ENCODE measurements at regions not wholly inside any gene's neighbourhood (a gene's known extent, or its start where the extent isn't known, plus 50 kb on each side); places are given as distances from the start of the nearest gene placed in this dataset.

GRCh38 chr6:150712505-150713252 lies 113.0 kb downstream of the PLEKHG1 start:
- no peak for DNase-seq (ENCODE audit: low spot score)

GRCh38 chr6:150713487-150713886 lies 113.8 kb downstream of the PLEKHG1 start:
- no peak for DNase-seq (ENCODE audit: low spot score)

GRCh38 chr6:150713931-150714330 lies 114.2 kb downstream of the PLEKHG1 start:
- no peak for DNase-seq (ENCODE audit: low spot score)

- no peak for DNase-seq (ENCODE audit: low spot score)
These were observed 115.4 kb downstream of the PLEKHG1 start for GRCh38 chr6:150715133-150715532.

DNA sequence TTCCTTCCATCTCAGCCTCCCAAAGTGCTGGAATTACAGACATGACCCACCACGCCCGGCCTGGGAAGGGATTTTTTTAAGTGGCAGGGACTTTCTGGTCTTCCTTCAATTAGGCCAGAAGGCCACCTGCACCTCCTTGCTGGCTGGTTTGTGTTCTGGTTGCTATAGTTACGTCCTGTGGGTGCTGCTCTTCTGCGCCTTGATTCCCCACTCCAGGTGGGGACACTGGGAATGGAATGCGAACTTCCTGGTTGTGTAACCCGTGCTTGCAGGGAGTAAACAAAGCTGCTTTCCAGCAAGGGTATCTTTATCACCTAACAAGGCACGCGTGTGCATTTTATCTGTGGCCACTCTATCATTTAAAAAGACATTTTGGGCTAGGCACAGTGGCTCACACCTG lies 117.7 kb downstream of the PLEKHG1 start:
- no peak for DNase-seq (ENCODE audit: low spot score)

- DNase-seq (ENCODE audit: low spot score) = no peak
These were observed 119.5 kb downstream of the PLEKHG1 start for GRCh38 chr6:150719099-150719766.

DNA sequence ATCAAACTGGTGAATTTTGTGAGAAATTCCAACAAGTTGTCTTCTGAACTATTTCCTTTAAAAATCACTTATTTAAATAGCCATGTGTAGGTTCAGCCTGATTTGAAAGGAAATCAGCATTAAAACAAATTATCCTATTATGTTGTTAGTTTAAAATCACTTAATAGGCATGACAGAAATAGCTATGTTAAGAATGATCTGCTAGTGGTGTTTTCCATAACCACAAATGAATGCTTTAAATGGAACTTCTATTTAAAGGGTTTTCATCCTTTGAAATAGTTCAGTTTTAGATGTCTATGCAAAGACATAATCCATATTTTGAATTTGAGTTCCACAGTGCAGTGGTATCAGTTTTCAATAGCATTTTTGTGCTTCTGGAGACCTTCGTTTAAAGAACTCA lies 120.1 kb downstream of the PLEKHG1 start:
- no peak for DNase-seq (ENCODE audit: low spot score)

DNA sequence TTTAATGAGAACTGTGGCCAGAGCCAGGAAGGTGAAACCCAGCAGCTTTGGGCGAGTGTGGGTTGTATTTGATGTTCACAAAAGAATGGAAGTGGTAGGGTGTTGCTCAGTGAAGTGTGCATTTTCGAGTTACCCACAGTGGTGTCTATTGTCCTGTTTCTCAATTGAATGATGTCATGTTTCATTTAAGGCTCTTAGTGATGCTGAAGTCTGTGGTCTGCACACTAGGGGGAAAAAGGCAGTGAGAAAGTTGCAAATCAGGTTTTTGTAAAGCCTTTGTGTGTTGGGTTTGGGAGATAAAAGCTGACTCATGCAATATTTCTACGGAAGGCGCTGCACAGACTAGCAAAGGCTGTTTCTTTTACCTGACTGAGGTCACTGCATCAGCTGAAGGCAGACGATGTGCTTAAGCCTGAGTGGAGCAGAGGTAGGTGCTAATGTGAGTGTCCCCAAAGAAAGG lies 121.1 kb downstream of the PLEKHG1 start:
- DNase-seq (ENCODE audit: low spot score) = no peak

- no peak for DNase-seq (ENCODE audit: low spot score)
These were observed 122.0 kb downstream of the PLEKHG1 start for GRCh38 chr6:150721418-150722266.

GRCh38 chr6:150722614-150723344 lies 123.1 kb downstream of the PLEKHG1 start:
- DNase-seq (ENCODE audit: low spot score) = no peak

DNA sequence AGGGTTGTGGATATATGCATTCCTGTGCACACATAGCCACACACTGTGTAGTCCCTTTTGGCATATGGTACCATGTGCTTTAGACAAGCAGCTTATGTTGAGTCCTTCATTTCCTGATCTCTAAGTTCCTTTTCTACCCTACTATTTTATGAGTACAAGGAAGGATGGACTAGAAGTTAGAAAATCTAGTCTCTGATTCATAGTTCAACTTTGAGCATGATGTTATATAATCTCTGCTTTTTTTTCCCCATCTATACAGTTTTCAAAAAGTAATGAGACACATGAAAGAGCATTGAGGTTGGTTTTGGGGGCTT lies 123.6 kb downstream of the PLEKHG1 start:
- DNase-seq (ENCODE audit: low spot score) = no peak

GRCh38 chr6:150723857-150724256 lies 124.2 kb downstream of the PLEKHG1 start:
- no peak for DNase-seq (ENCODE audit: low spot score)

DNA sequence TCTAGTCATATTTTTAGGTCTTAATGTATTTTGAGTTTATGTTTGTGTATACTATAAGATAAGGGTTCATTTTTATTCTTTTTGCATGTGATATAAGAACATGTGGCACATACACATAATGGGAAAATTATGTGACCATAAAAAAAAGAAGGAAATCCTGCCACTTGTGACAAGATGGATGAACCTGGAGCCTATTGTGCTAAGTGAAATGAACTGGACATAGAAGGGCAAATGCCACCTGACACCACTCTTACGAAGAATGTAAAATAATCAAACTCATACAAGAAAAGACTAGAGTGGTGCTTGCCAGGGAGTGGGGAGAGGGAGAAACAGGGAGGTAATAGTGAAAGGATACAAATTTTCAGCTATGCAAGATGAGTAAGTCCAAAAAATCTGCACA lies 126.1 kb downstream of the PLEKHG1 start:
- DNase-seq (ENCODE audit: low spot score) = no peak

- no peak for DNase-seq (ENCODE audit: low spot score)
These were observed 129.6 kb downstream of the PLEKHG1 start for GRCh38 chr6:150729188-150729748.

DNA sequence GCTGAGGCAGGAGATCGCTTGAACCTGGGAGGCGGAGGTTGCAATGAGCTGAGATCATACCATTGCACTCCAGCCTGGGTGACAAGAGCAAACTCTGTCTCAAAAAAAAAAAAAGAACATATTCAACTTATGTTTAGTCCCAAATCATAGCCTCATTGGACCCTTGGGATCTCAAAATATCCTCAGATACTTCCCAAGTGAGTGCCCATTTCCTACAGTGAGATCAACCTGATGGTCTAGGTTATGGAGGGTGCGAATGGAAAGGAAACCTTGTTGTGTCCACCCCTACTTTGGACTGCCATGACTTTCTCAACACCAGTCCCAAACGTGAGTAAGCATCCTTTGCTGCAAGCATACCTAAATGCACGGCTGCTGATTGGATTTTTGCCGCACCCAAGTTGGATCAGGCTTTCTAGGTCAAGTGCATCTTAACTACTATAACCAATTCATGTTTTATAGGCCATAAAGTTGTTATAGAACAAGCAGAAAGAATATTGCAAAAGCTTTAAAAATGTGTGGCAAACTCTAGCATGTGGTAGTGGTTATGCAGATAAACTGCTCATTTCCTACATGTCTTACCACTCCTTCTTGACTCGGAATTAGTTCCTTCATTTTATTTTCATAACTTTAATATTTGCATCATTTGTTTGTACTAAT lies 131.2 kb downstream of the PLEKHG1 start:
- DNase-seq (ENCODE audit: low spot score) = no peak

- no peak for DNase-seq (ENCODE audit: low spot score)
These were observed 132.6 kb upstream of the MTHFD1L start for GRCh38 chr6:150732765-150733539.

DNA sequence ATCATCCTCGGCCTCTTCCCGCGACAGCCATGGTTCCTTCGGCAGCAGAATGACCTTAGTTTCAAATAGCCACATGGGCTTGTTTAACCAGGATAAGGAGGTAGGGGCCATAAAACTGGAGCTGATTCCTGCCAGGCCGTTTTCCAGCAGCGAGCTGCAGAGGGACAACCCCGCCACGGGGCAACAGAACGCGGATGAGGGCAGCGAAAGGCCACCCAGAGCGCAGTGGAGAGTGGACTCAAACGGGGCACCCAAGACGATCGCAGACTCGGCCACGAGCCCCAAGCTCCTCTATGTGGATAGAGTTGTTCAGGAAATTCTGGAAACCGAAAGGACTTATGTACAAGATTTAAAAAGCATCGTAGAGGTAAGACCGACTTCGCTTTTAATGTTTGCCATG lies 131.8 kb upstream of the MTHFD1L start:
- no peak for DNase-seq (ENCODE audit: low spot score)

GRCh38 chr6:150734235-150734634 lies 131.3 kb upstream of the MTHFD1L start:
- DNase-seq (ENCODE audit: low spot score) = peak; percentile 49

- no peak for DNase-seq (ENCODE audit: low spot score)
These were observed 130.1 kb upstream of the MTHFD1L start for GRCh38 chr6:150735341-150735851.

GRCh38 chr6:150738092-150738629 lies 127.3 kb upstream of the MTHFD1L start:
- DNase-seq (ENCODE audit: low spot score) = no peak
